ENCODE measurements at regions not wholly inside any gene's neighbourhood (a gene's known extent, or its start where the extent isn't known, plus 50 kb on each side); places are given as distances from the start of the nearest gene placed in this dataset.

DNA sequence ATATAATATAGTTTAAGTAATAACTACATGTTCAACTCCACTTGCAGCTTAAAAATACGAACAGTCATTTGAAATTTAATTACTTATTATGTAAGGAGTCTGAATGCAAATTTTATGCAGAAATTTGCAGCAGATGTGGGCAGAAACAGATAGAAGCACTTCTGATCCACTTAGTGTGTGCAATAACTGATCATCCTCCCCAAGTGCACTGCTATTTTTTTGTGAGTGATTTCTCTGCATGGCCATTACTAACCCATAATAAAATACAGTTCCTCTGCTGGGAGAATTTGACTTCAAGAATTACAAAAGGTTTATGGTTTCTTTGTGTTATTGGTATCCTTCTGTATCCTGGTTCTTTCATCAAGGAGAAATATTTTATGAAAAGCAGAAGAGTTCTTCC is 611.5 kb upstream of the RGS18 start:
- DNase-seq (ENCODE audit: extremely low read depth in 1 of 4, low spot score in 3 of 4) (no peak), ATAC-seq (no peak), FAIRE-seq (no peak)
- Histone ChIP-seq H3K79me2 (ENCODE audit: control insufficient read depth, insufficient read depth, low read length) (no peaks in the 10 kb centered on the region), H3K9ac (ENCODE audit: insufficient read depth in 1 of 2, low read depth in 2 of 2, low read length in 2 of 2) (no peak overlapping the region), H3K4me2 (ENCODE audit: insufficient read depth, low read length) (no peak overlapping the region), H3K36me3 (ENCODE audit: control insufficient read depth, insufficient read depth, low read length) (no peaks in the 10 kb centered on the region), H3K9me1 (ENCODE audit: control insufficient read depth, insufficient read depth, low read length) (no peaks in the 10 kb centered on the region), H3K27ac (ENCODE audit: extremely low read depth, low read depth, low read length) (no peak overlapping the region), H3K4me3 (no peak overlapping the region), H4K20me1 (replicated peaks; ENCODE audit: control insufficient read depth, insufficient read depth, low read length) (no peaks in the 10 kb centered on the region), H3K4me1 (replicated peaks in 1 of 2; ENCODE audit: control insufficient read depth in 2 of 2, insufficient read depth in 2 of 2, low read length in 2 of 2) (no peaks in the 10 kb centered on the region), H3K27me3 (ENCODE audit: control insufficient read depth in 2 of 2, insufficient read depth in 2 of 2, low read length in 2 of 2) (no peaks in the 10 kb centered on the region), H2AFZ (ENCODE audit: low read depth, low read length) (no peak overlapping the region), H3K9me3 (replicated peaks; ENCODE audit: control insufficient read depth, insufficient read depth, low read depth, low read length) (no peaks in the 10 kb centered on the region)
- BruUV-seq (replicated peaks): no TSS peak
- ChIA-PET CTCF (ENCODE audit: low intra/inter-chr PET ratio) (no interaction called here), POLR2A (no interaction called here)
- WGBS (ENCODE audit: insufficient coverage, low coverage, missing lambda C conversion rate): 0% methylated on average over 1 of the region's 1 CpG
- TF ChIP-seq HMGN3 (IDR thresholded peaks at IDR 0.05; ENCODE audit: borderline replicate concordance, extremely low read depth, insufficient read length, low read depth, low read length) (no peak), ZKSCAN3 (CRISPR knock-in tag; IDR thresholded peaks at IDR 0.05) (no peak), ETV5 (CRISPR knock-in tag; IDR thresholded peaks at IDR 0.05; ENCODE audit: low read depth) (no peak), LCOR (CRISPR knock-in tag; IDR thresholded peaks at IDR 0.05) (no peak), MYNN (IDR thresholded peaks at IDR 0.05) (no peak), MYNN (CRISPR knock-in tag; IDR thresholded peaks at IDR 0.05) (no peak), HNRNPUL1 (IDR thresholded peaks at IDR 0.05; ENCODE audit: low read length) (no peak), ZNF431 (CRISPR knock-in tag; IDR thresholded peaks at IDR 0.05) (no peak), CTBP1 (IDR thresholded peaks at IDR 0.05; ENCODE audit: borderline replicate concordance) (no peak)
- TF ChIP-seq, protein P1, sequence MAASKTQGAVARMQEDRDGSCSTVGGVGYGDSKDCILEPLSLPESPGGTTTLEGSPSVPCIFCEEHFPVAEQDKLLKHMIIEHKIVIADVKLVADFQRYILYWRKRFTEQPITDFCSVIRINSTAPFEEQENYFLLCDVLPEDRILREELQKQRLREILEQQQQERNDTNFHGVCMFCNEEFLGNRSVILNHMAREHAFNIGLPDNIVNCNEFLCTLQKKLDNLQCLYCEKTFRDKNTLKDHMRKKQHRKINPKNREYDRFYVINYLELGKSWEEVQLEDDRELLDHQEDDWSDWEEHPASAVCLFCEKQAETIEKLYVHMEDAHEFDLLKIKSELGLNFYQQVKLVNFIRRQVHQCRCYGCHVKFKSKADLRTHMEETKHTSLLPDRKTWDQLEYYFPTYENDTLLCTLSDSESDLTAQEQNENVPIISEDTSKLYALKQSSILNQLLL (CRISPR knock-in tag; IDR thresholded peaks at IDR 0.05; ENCODE audit: borderline replicate concordance): no peak
- TF ChIP-seq, protein P2, sequence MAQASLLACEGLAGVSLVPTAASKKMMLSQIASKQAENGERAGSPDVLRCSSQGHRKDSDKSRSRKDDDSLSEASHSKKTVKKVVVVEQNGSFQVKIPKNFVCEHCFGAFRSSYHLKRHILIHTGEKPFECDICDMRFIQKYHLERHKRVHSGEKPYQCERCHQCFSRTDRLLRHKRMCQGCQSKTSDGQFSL (CRISPR knock-in tag; IDR thresholded peaks at IDR 0.05): no peak
- TF ChIP-seq, protein P2 (tag; IDR thresholded peaks at IDR 0.05): no peak
- intact Hi-C loops (cut with micrococcal nuclease) (no loop called here), in situ Hi-C loops (cut with MboI) (no loop called here)
